Endodermal cell (in vitro differentiated cells): ENCODE measurements at regions not wholly inside any gene's neighbourhood (a gene's known extent, or its start where the extent isn't known, plus 50 kb on each side); places are given as distances from the start of the nearest gene placed in this dataset.

Source experiments
- DNase-seq: peaks from one replicate; pipeline ENCODE4 v3.0.0-alpha.2; 2017
- H3K27ac ChIP-seq: 2 replicates; pipeline ENCODE4 v1.5.1; 2013; ENCODE audit warnings: mild to moderate bottlenecking, low read depth, low read length, moderate library complexity
- H3K27me3 ChIP-seq: 2 replicates; pipeline ENCODE4 v1.6.1; 2013; ENCODE audit warnings: mild to moderate bottlenecking, low read length, moderate library complexity; ENCODE audit not compliant: insufficient read depth, control insufficient read depth, poor library complexity, severe bottlenecking
- H3K36me3 ChIP-seq: 2 replicates; pipeline ENCODE4 v1.7.0; 2013; ENCODE audit warnings: mild to moderate bottlenecking, low read length, moderate library complexity; ENCODE audit not compliant: control insufficient read depth, insufficient read depth
- H3K4me1 ChIP-seq: one replicate; pipeline ENCODE4 v1.7.0; 2013; ENCODE audit warnings: low read length; ENCODE audit not compliant: control insufficient read depth, insufficient read depth
- H3K4me3 ChIP-seq: 2 replicates; pipeline ENCODE4 v1.5.1; 2013; ENCODE audit warnings: mild to moderate bottlenecking, low read length, moderate library complexity
- H3K9ac ChIP-seq: 2 replicates; pipeline ENCODE4 v1.6.1; 2013; ENCODE audit warnings: mild to moderate bottlenecking, low read length, moderate library complexity; ENCODE audit not compliant: poor library complexity, severe bottlenecking; ENCODE audit errors: extremely low read depth
- H3K9me3 ChIP-seq: 2 replicates; pipeline ENCODE4 v1.6.1; 2013; ENCODE audit warnings: mild to moderate bottlenecking, low read length, moderate library complexity; ENCODE audit not compliant: control insufficient read depth
- H3K27ac Mint-ChIP-seq: 2 replicates; pipeline ENCODE4 v1.8.0; 2020; ENCODE audit warnings: mixed read lengths
- H3K27me3 Mint-ChIP-seq: 2 replicates; pipeline ENCODE4 v1.8.0; 2021; ENCODE audit warnings: mild to moderate bottlenecking, mixed read lengths; ENCODE audit not compliant: insufficient read depth
- H3K36me3 Mint-ChIP-seq: 2 replicates; pipeline ENCODE4 v1.8.0; 2020; ENCODE audit warnings: low read depth, mixed read lengths
- H3K4me1 Mint-ChIP-seq: 2 replicates; pipeline ENCODE4 v1.8.0; 2020; ENCODE audit warnings: mixed read lengths
- H3K4me3 Mint-ChIP-seq: 2 replicates; pipeline ENCODE4 v1.8.0; 2020; ENCODE audit warnings: mild to moderate bottlenecking, moderate library complexity, mixed read lengths
- H3K9me3 Mint-ChIP-seq: 2 replicates; pipeline ENCODE4 v1.8.0; 2020; ENCODE audit warnings: mild to moderate bottlenecking, mixed read lengths
- CTCF ChIP-seq: fragments of 200-600 bp; sonication (generic); conservative IDR thresholded peaks from 2 replicates; pipeline ENCODE4 v1.5.0; 2021; ENCODE audit warnings: antibody characterized with exemption, mild to moderate bottlenecking
- WGBS, 2 experiments: methylation state at CpG; one replicate each; pipeline versions ENCODE4 v1.1.5 to v1.1.7; 2013; ENCODE audit warnings: missing lambda C conversion rate in 2 of 2, mixed read lengths in 1 of 2; ENCODE audit not compliant: insufficient coverage in 1 of 2, insufficient read length in 1 of 2; 5-methylcytosine and 5-hydroxymethylcytosine counted together

- Histone ChIP-seq H3K36me3 (no peaks in the 10 kb centered on the region), H3K4me1 (peaks cover 7% of the 10 kb centered on the region), H3K27ac (no peak overlapping the region), H3K9ac (no peak overlapping the region), H3K9me3 (no peaks in the 10 kb centered on the region), H3K27me3 (no peaks in the 10 kb centered on the region), H3K4me3 (no peak overlapping the region)
- TF ChIP-seq CTCF: no peak
- WGBS, 2 experiments: 93 to 97% methylated on average over 9 of the region's 9 CpGs
- no peak for DNase-seq
- Mint-ChIP-seq H3K4me1 (peaks cover 15% of the 10 kb centered on the region), H3K27ac (no peak overlapping the region), H3K36me3 (no peaks in the 10 kb centered on the region), H3K9me3 (no peaks in the 10 kb centered on the region), H3K27me3 (no peaks in the 10 kb centered on the region), H3K4me3 (no peak overlapping the region)
Measured at GRCh38 chr6:166688901-166689300, 61.9 kb upstream of the RPS6KA2 start.

GRCh38 chr6:166687879-166688205 lies 60.8 kb upstream of the RPS6KA2 start:
- Mint-ChIP-seq H3K36me3 (no peaks in the 10 kb centered on the region), H3K27me3 (no peaks in the 10 kb centered on the region), H3K4me1 (peaks cover 11% of the 10 kb centered on the region), H3K9me3 (no peaks in the 10 kb centered on the region), H3K4me3 (no peak overlapping the region), H3K27ac (no peak overlapping the region)
- H3K27me3 ChIP-seq: no peaks in the 10 kb centered on the region
- H3K9me3 ChIP-seq: no peaks in the 10 kb centered on the region
- no peaks in the 10 kb centered on the region for H3K36me3 ChIP-seq
- no peak for TF ChIP-seq CTCF
- H3K9ac ChIP-seq: no peak overlapping the region
- DNase-seq: peak; percentile 79
- H3K4me3 ChIP-seq: no peak overlapping the region
- peak overlapping the region; percentile 8 for H3K27ac ChIP-seq
- WGBS, 2 experiments: 47% methylated on average over 6 of the region's 6 CpGs; no CpG with 5 or more reads in 1 of the 2 experiments
- peaks cover 5% of the 10 kb centered on the region for H3K4me1 ChIP-seq

GRCh38 chr6:166687070-166687878 lies 60.2 kb upstream of the RPS6KA2 start:
- Histone ChIP-seq H3K36me3 (no peaks in the 10 kb centered on the region), H3K4me3 (no peak overlapping the region), H3K9me3 (no peaks in the 10 kb centered on the region), H3K4me1 (peaks cover 2% of the 10 kb centered on the region), H3K27me3 (no peaks in the 10 kb centered on the region), H3K9ac (no peak overlapping the region), H3K27ac (peak overlapping the region; percentile 8)
- Mint-ChIP-seq H3K4me1 (peaks cover 7% of the 10 kb centered on the region), H3K9me3 (no peaks in the 10 kb centered on the region), H3K36me3 (no peaks in the 10 kb centered on the region), H3K4me3 (no peak overlapping the region), H3K27ac (no peak overlapping the region), H3K27me3 (no peaks in the 10 kb centered on the region)
- WGBS, 2 experiments: 83 to 90% methylated on average over 11 to 21 of the region's 21 CpGs
- DNase-seq: no peak
- no peak for TF ChIP-seq CTCF
